Gastroesophageal sphincter (tissue), 3 donors: ENCODE measurements at regions not wholly inside any gene's neighbourhood (a gene's known extent, or its start where the extent isn't known, plus 50 kb on each side); places are given as distances from the start of the nearest gene placed in this dataset.

ENCODE experiments used
- EP300 ChIP-seq: sonication (generic); formaldehyde crosslinking; IDR thresholded peaks from one replicate; pipeline ENCODE4 v1.6.1; 2017; ENCODE audit warnings: antibody characterized with exemption, mild to moderate bottlenecking
- POLR2AphosphoS5 ChIP-seq: sonication (generic); formaldehyde crosslinking; IDR thresholded peaks from one replicate; pipeline ENCODE4 v1.6.1; 2017; ENCODE audit warnings: antibody characterized with exemption
- TF ChIP-seq, protein P1 (sequence below), 4 experiments: fragments of 200-600 bp in 2 of 4; fragments of 450-650 bp in 2 of 4; sonication (generic) in 1 of 4; IDR thresholded peaks; one replicate each; pipeline ENCODE4 v1.5.1; 2017 to 2019; ENCODE audit warnings: antibody characterized with exemption in 4 of 4, mild to moderate bottlenecking in 2 of 4, moderate library complexity in 2 of 4

DNA sequence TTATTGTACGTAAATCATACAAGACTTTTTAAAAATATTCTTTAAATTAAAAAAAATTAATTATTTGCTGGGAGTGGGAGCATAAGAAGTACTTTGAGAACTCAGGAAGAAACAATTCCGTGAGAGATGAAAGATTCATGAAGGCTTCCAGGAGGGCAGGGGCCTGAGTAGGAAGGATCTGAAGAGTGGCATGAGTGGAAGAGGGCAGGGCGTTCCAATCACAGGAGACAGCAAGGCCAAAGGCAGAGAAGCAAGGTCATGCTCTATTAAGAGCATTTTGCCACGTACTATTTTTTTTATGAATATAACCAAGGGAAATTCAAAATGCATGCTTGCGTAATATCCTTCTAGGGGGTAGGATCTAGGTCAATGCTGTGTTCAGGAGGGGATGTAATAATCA is 265.5 kb downstream of the ZNF608 start:
- TF ChIP-seq, protein P1, sequence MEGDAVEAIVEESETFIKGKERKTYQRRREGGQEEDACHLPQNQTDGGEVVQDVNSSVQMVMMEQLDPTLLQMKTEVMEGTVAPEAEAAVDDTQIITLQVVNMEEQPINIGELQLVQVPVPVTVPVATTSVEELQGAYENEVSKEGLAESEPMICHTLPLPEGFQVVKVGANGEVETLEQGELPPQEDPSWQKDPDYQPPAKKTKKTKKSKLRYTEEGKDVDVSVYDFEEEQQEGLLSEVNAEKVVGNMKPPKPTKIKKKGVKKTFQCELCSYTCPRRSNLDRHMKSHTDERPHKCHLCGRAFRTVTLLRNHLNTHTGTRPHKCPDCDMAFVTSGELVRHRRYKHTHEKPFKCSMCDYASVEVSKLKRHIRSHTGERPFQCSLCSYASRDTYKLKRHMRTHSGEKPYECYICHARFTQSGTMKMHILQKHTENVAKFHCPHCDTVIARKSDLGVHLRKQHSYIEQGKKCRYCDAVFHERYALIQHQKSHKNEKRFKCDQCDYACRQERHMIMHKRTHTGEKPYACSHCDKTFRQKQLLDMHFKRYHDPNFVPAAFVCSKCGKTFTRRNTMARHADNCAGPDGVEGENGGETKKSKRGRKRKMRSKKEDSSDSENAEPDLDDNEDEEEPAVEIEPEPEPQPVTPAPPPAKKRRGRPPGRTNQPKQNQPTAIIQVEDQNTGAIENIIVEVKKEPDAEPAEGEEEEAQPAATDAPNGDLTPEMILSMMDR (IDR thresholded peaks at IDR 0.05): no peak
- no peak for TF ChIP-seq POLR2AphosphoS5
- no peak for TF ChIP-seq EP300
